HG02678 (cell line): ENCODE measurements at regions not wholly inside any gene's neighbourhood (a gene's known extent, or its start where the extent isn't known, plus 50 kb on each side); places are given as distances from the start of the nearest gene placed in this dataset.

ENCODE experiments used
- ATAC-seq: cut with Tn5 transposase; IDR thresholded peaks from one replicate; pipeline ENCODE4 v1.9.1; 2021; ENCODE audit warnings: mild to moderate bottlenecking, moderate library complexity; ENCODE audit not compliant: unreplicated experiment

- no peak for ATAC-seq
These were observed 413.9 kb downstream of the KLF12 start for GRCh38 chr13:73720216-73720840.

DNA sequence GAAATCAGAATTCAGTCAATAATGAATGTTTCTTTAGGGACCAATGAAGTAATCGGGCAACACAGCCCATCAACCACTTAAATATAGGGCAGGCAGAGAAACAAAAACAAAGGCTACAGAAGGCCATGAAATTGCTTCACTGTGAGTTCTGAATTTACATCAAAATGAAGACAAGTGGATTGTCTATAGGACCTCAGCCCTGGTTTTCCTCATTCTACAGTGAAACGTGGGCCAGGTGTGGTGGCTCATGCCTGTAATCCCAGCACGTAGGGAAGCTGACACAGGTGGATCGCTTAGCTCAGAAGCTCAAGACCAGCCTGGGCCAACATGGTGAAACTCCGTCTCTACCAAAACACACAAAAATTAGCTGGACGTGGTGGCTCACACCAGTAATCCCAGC, 416.0 kb downstream of the KLF12 start:
- no peak for ATAC-seq

DNA sequence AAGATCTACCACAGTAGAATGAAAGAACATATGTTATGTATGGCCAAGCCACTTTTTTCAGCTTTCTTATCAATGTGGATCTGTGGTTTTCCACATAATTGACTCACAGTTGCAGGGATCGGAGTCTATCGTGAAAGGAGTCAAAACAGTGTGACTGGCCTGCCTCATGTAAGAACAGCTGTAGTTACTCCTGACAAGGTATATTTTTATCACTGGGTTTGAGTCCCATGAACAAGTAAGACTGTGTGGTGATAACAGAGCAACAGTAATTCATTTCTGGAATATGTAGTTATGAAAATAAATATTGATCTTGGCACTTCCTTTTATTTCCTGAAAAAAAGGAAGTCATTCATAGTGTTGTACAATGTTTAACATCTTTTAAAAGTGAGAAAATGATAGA, 416.6 kb downstream of the KLF12 start:
- ATAC-seq: no peak

- ATAC-seq: peak; percentile 65
These were observed 418.2 kb downstream of the KLF12 start for GRCh38 chr13:73715911-73716510.

DNA sequence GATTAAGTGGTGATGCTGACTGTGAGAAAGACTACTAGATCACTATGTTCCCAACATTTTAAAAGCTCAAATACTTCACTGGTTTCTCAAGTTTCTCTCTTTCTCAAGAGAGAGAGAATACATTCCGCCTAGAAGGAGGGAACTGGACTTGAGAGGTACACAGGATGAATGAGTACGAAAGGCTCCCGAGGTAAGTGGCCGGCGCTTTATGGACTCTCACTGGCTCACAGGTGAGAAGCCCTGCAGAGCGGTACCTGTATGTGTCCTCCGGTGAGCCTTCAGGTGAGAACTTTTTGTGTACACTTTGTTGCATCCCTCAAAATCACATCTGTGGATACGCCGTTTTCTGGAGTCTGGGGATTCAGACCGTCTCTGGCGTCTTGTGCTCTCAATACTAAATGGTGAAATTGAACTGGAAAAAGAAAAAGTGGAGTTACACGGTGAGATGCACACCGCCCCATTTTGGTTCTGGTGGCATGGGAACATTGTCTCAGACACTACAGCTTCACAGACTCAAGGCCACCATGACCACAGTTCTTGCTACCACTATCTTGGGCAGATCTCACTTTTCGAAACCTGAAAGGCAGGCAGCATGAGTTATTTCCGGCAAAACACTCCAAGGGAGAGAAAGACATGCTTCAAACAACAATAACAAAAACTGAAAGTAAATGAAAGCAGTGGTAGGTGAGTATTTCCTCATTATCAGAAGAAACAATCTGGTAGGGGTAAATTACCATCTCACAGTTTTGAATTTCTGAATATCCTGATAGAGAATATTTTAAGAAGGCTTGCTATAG, 418.9 kb downstream of the KLF12 start:
- ATAC-seq: peak; percentile 89

GRCh38 chr13:73714522-73714921, 419.7 kb downstream of the KLF12 start:
- no peak for ATAC-seq

- peak; percentile 94 for ATAC-seq
These were observed 425.7 kb downstream of the KLF12 start for GRCh38 chr13:73708393-73708985.

DNA sequence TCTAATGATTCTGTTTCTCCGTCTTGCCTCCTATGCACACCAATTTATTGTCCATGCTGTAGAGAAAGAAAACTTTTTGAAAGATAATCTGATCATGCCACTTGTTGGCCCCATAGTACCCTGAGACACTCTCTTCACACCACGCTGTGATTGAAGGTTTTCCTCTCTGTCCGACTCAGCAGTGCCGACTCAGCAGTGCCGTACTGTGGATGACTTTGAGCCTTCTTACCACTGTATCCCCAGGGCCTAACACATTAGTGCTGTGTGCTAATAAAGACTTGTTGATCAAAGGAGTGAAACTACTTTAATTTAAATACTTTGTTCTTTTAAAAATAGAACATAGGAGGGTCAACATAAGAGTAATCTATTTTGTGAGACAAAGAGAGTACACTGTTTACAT, 429.6 kb downstream of the KLF12 start:
- ATAC-seq: no peak

GRCh38 chr13:73703606-73704005, 430.6 kb downstream of the KLF12 start:
- ATAC-seq: no peak

DNA sequence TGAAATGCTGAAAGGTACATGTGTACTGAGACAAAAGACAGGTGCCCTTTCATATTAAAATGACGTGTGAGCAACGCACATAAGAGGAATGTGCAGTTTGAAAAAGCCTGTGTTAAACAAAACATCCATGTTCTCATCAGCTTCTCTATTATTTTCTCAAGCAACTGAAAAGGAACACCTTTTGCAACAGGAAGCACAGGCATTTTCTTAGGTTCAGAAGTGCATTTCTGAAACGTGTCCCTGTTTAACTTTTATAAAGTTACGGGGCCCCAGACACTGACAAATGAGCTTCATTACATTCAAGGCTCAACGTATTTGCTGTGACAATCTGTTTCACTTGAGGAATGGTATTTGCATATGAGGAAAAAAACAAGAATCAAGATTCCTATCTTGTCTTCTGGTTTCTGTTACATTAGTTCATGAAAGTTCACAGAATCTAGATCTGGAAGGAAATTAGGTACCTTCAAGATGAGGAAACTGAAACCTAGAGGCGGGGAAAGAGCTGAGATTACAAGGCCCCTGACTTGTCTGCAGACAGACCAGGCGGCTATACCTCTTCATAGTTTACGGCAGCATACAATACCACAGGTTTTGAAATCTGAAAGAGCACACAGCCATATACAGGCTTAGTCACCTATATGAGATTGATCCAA, 431.7 kb downstream of the KLF12 start:
- ATAC-seq: peak; percentile 96

DNA sequence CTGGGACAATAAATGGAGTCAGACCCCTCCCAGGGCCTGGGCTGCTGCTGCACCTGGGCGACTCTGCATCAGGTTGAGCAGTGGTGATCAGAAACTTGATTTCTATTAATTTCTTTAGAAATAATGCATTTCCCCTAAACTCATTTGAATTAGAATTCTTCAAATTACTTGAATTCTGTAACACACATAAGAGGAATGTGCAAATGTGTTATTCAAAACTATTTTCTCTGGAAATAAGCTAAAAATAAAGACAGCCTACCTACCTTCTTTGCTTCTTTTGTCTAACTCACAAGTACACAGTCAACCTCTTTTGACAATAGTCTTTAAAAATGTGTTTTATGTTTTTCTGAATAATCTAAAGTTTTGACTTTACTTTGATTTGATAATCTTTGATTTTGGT, 433.0 kb downstream of the KLF12 start:
- no peak for ATAC-seq

- no peak for ATAC-seq
These were observed 435.3 kb downstream of the KLF12 start for GRCh38 chr13:73698859-73699258.

- no peak for ATAC-seq
These were observed 437.0 kb downstream of the KLF12 start for GRCh38 chr13:73697166-73697565.

GRCh38 chr13:73696713-73697112, 437.5 kb downstream of the KLF12 start:
- no peak for ATAC-seq

GRCh38 chr13:73696271-73696670, 437.9 kb downstream of the KLF12 start:
- ATAC-seq: no peak

DNA sequence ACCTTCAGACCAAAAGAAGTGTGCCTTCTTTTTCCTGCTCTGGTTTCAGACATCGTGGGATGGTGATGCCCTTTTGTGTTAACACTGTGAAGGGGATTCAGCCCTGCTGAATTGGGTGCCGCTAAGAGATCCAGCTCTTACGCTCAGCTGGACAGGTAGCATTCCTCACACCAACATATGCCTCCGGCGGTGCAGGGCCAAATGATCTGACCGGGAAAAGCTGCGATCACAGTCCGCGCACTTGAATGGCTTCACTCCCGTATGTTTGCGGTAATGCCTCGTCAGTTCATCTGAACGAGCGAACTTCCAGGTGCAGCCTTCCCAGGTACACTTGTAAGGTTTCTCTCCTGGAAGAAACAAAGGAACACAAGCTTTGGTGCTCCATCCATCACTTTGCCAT, 438.9 kb downstream of the KLF12 start:
- no peak for ATAC-seq

DNA sequence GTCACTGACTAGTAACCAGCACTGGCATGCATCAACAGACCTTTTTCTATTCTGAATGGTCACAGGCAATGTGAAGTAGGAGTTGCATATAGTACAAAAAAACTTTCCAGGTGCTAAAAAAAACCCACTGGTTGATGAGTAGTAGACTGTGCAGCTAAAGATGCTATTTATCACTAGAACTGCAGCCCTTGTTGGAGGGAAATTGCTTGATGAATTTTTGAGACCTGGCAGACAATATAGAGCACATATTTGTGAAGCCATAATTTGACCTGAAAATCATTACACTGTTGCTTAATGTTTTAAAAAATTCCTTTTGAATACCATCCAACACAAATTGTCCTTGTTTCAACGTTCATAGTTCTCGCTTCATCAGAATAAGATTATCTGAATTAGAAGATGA, 441.0 kb downstream of the KLF12 start:
- ATAC-seq: no peak

- no peak for ATAC-seq
These were observed 442.3 kb downstream of the KLF12 start for GRCh38 chr13:73691891-73692290.

DNA sequence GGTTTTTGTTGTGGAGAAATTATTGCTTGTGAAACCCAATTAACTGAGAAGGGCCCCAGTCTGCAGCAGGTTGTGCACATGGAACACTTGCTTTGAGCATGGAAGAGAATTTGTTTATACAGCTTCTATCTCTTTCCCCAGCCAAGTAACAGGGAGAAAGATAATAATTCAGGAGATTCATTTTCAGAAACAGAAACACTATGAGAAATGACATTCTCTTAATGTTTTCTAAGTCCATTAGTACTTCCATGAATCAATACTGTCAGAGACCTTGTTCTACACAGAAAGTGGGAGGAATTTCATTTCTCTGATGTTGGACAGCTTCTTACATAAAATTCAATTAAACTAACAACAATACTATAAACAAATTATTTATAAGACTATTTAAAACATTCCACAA, 446.3 kb downstream of the KLF12 start:
- ATAC-seq: no peak

- ATAC-seq: no peak
These were observed 447.1 kb downstream of the KLF12 start for GRCh38 chr13:73687087-73687486.

DNA sequence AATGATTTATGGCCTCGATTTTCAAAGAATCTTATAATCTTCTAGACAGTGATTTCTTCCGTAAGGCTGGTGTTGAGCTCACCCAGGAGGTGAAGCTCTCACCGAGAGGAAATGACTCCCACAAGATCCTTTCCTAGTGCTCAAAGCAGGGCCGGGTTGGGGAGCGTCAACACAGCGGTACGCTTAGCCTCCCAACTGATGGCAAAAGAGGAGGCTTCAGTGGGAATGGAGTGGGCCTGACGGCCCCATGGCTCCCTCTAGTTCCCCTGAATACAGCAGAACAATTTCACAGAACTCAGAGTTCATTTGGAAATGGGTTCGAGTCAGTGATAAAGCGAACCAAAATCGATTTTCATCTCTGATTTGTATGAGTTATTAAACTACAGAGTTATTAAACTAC, 449.5 kb downstream of the KLF12 start:
- ATAC-seq: no peak
